RWPE1 (cell line): ENCODE measurements at regions not wholly inside any gene's neighbourhood (a gene's known extent, or its start where the extent isn't known, plus 50 kb on each side); places are given as distances from the start of the nearest gene placed in this dataset.

Experiments
- CTCF ChIA-PET: fragments of 350-600 bp; sonication (Branson Sonifier 250); formaldehyde crosslinking; extraction: SDS; loops from one replicate; lab custom pipeline; 2021; lab: Yijun Ruan, JAX
- POLR2A ChIA-PET: fragments of 400-600 bp; formaldehyde crosslinking; extraction: SDS; loops from one replicate; lab custom pipeline; 2020; ENCODE audit warnings: antibody characterized with exemption; ENCODE audit not compliant: low non-redundant PET; lab: Yijun Ruan, JAX
- DNase-seq: peaks from one replicate; pipeline ENCODE4 v3.0.0; 2012; ENCODE audit warnings: low spot score
- H3K27ac ChIP-seq: fragments of 450-650 bp; 2 replicates; pipeline ENCODE4 v1.5.1; 2017
- CTCF ChIP-seq: fragments of 450-650 bp; conservative IDR thresholded peaks from 2 replicates; pipeline ENCODE4 v1.5.1; 2017; ENCODE audit warnings: low read depth, mild to moderate bottlenecking

DNA sequence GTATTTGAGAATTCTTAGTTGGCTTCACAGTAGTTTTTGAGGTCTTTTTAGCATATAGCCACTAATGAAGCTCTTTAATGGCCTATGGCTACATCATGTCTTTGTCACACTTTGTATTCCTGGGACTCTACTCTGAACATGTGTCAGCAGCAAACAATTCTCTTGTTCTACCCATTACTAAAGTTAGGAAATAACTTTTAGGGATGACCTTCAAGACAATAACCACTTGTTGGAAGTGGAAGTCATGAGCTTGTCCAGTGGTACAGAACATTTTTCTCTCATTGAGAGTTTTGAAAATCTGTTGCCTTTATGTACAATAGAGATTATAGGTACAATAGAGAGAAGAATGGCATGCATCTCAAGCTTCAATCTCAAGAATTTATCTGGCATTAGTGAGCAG is 571.6 kb upstream of the JAG1 start:
- no peak overlapping the region for H3K27ac ChIP-seq
- CTCF ChIA-PET: no interaction called here
- DNase-seq: no peak
- POLR2A ChIA-PET: no interaction called here
- no peak for TF ChIP-seq CTCF

DNA sequence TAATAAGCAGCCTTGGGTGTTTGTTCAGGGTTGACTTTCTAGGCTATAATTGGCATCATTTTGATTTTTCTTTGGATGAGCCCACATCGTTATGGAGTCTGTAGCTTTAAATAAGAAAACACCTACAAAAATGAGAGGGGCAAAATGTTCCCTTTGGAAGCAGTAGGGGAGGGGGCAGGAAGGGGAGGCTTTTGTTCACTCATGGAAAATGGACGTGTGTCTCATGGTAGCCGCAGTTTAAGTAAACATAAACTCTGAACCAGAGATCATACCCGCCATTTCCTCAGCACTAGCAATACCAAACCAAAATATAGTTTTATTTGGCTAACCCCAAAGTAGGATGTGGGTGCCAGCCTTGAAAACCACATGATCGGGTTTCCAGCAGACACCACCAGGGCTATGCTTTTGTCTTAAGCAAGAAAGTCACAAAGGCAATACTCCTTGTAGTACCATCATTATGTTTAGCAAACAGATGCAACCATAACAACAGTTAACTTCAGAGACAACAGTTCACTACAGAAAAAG is 572.5 kb upstream of the JAG1 start:
- no peak for DNase-seq
- no peak for TF ChIP-seq CTCF
- POLR2A ChIA-PET: no interaction called here
- CTCF ChIA-PET: no interaction called here
- H3K27ac ChIP-seq: no peak overlapping the region

DNA sequence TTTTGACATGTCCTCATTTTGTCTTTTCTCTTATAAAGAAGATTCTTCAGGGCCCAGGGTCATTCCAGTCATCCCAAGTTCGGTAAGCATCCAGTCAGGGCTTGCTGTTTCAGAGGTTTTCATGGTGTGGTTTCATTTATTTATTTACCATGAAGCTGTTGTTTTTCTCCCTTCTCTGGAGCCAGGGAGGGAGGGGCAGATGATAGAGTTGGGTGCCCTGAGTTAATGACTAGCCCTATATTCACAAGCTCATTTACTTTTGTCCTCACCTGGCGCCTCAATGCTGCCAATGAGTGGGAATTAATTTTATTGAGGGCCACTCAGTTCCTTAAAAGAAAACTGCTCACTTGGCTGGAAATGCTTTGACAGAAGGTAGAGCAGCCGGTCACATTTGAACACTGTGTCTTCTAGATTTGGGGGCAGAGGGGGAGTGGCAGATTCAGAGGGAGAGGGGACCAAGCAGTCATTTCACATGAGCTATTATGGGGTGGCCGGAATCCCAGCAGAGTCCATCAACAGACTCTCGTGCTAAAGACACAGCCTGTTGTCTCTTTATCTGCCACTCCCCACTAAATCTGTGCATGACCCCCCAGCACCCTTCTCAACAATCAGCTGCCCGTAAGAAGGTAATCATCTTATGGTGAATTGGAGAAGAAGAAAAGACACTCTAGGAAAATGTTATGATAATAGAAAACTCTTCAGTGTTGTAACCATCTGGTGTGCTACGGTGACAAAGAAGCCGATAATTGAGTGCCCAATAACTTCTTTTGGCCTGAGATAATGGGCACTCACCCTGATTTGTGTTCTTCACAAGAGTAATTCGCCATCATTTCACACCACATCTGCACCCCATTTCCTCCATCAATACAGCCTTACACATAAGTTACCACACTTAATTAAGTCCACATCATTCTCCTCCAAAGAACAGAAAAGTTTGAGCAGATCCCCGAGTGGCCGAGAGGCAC is 573.5 kb upstream of the JAG1 start:
- no peak overlapping the region for H3K27ac ChIP-seq
- DNase-seq: no peak
- TF ChIP-seq CTCF: no peak
- ChIA-PET CTCF (no interaction called here), POLR2A (no interaction called here)

DNA sequence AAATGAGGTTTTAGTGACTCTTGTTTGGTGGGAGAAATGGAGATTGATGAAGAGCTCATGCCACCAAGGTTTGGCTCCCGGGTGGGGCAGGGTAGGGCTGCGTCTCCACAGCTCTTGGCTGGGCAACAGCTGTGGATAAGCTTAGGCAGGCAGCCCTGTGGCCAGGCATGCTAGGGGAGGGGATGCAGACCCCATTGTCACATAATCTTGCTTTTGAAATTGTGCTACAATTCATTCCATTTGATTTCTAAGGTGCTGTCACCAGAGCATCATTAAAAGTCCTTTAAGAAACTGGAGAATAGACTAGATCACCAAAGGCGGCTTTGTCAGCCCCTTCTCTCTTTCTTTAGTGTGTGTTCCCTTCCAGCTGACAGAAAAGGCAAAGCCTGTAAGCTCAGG is 574.2 kb upstream of the JAG1 start:
- no peak for TF ChIP-seq CTCF
- CTCF ChIA-PET: interaction anchor here (0.5 kb wide), 1 partner anchor 69 kb away, joined by 3 read pairs; no protein-coding TSS in a partner anchor
- no peak for DNase-seq
- POLR2A ChIA-PET: no interaction called here
- no peak overlapping the region for H3K27ac ChIP-seq

- ChIA-PET POLR2A (no interaction called here), CTCF (interaction anchor here (0.6 to 0.7 kb wide), 2 partner anchors 1012 to 1293 kb away, joined by 3 read pairs; no protein-coding TSS in a partner anchor)
- DNase-seq: no peak
- TF ChIP-seq CTCF: no peak
- H3K27ac ChIP-seq: no peak overlapping the region
These were observed 575.2 kb upstream of the JAG1 start for GRCh38 chr20:11248687-11249638.

GRCh38 chr20:11249683-11250082 is 575.9 kb upstream of the JAG1 start:
- H3K27ac ChIP-seq: no peak overlapping the region
- CTCF ChIA-PET: interaction anchor here (0.6 to 0.7 kb wide), 2 partner anchors 1013 to 1294 kb away, joined by 3 read pairs; no protein-coding TSS in a partner anchor
- DNase-seq: no peak
- POLR2A ChIA-PET: no interaction called here
- TF ChIP-seq CTCF: no peak
